ENCODE measurements at regions not wholly inside any gene's neighbourhood (a gene's known extent, or its start where the extent isn't known, plus 50 kb on each side); places are given as distances from the start of the nearest gene placed in this dataset.
"Not testable (repeated sequence)": the region's sequence is repeated elsewhere in the genome, so short reads cannot be mapped to it uniquely, and the experiment has no call there.

GRCh38 chr4:38333219-38333618 lies 330.8 kb upstream of the KLF3 start:
- Histone ChIP-seq H3K36me3 (no peaks in the 10 kb centered on the region), H3K27ac (no peak overlapping the region), H3K27me3 (no peaks in the 10 kb centered on the region), H3K4me1 (peaks cover 0 to 6% (median 0%) of the 10 kb centered on the region in 3 donors), H3K9me3 (peaks cover 0 to 7% (median 0%) of the 10 kb centered on the region in 3 donors), H3K4me3 (no peak overlapping the region)
- ATAC-seq, result no peak
- TF ChIP-seq EP300 (IDR thresholded peaks at IDR 0.05), result no peak
- no peak for TF ChIP-seq CTCF (IDR thresholded peaks at IDR 0.05)
- TF ChIP-seq POLR2AphosphoS5 (IDR thresholded peaks at IDR 0.05), result no peak
- 69 to 70% methylated on average over 2 of the region's 2 CpGs for WGBS, 2 donors (ENCODE audit: low coverage in 1 of 2)

GRCh38 chr4:38334791-38335190 lies 329.2 kb upstream of the KLF3 start:
- H3K4me3 ChIP-seq, result no peak overlapping the region
- TF ChIP-seq EP300 (IDR thresholded peaks at IDR 0.05) (no peak), POLR2A (IDR thresholded peaks at IDR 0.05) (no peak), POLR2AphosphoS5 (IDR thresholded peaks at IDR 0.05) (no peak), CTCF (IDR thresholded peaks at IDR 0.05) (no peak)
- no peaks in the 10 kb centered on the region for H3K27me3 ChIP-seq
- H3K9me3 ChIP-seq, result peaks cover 0 to 18% (median 0%) of the 10 kb centered on the region in 3 donors
- H3K36me3 ChIP-seq, result no peaks in the 10 kb centered on the region
- WGBS, 2 donors (ENCODE audit: low coverage in 1 of 2), result 71 to 79% methylated on average over 1 of the region's 1 CpG
- H3K4me1 ChIP-seq, result no peaks in the 10 kb centered on the region
- no peak for ATAC-seq
- H3K27ac ChIP-seq, result no peak overlapping the region

DNA sequence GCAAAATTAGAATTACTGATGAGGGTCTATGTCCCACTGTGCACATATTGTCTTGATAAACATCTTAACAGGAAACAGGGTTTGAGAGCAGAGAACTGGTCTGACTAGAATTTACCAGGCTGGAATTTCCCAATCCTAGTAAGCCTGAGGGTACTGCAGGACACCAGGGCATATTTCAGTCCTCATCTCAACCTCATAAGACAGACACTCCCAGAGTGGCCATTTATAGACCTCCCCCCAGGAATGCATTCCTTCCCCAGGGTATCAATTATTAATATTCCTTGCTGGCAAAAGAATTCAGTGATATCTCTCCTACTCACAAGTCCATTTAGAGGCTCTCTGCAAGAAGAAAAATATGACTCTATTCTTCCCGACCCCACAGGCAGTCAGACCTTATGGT lies 325.1 kb upstream of the KLF3 start:
- H3K36me3 ChIP-seq, H3K4me3 ChIP-seq, H3K4me1 ChIP-seq, H3K27ac ChIP-seq, ATAC-seq, H3K27me3 ChIP-seq: not testable (repeated sequence)
- 63 to 100% methylated on average over 1 of the region's 1 CpG for WGBS, 2 donors (ENCODE audit: low coverage in 1 of 2)
- peaks cover 0 to 18% (median 0%) of the 10 kb centered on the region in 3 donors for H3K9me3 ChIP-seq

DNA sequence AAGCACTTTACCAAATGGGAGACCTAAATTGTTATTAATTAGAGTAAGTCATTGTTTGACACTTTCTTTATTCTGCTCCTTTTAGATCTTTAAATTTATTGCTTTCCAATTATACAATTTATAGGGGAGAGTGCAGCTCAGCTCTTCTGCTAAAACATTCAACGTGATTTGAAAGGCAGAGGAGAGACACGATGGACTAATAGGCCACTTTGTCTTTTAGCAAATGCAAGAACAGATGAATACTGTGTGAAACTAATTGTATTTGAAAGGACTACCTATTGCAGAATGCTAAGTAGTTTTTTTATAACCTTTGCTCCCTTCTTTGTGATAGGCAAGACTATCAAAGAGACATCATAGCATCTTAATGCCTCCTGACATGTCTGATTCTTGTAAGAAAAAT lies 320.4 kb upstream of the KLF3 start:
- ATAC-seq, result no peak
- TF ChIP-seq POLR2A (IDR thresholded peaks at IDR 0.05) (no peak), CTCF (IDR thresholded peaks at IDR 0.05) (no peak), POLR2AphosphoS5 (IDR thresholded peaks at IDR 0.05) (no peak), EP300 (IDR thresholded peaks at IDR 0.05) (no peak)
- Histone ChIP-seq H3K27ac (no peak overlapping the region), H3K4me1 (no peaks in the 10 kb centered on the region), H3K27me3 (no peaks in the 10 kb centered on the region), H3K36me3 (no peaks in the 10 kb centered on the region), H3K4me3 (no peak overlapping the region), H3K9me3 (peaks cover 0 to 18% (median 0%) of the 10 kb centered on the region in 3 donors)
- WGBS, 2 donors (ENCODE audit: low coverage in 1 of 2), result 66 to 83% methylated on average over 2 of the region's 2 CpGs

DNA sequence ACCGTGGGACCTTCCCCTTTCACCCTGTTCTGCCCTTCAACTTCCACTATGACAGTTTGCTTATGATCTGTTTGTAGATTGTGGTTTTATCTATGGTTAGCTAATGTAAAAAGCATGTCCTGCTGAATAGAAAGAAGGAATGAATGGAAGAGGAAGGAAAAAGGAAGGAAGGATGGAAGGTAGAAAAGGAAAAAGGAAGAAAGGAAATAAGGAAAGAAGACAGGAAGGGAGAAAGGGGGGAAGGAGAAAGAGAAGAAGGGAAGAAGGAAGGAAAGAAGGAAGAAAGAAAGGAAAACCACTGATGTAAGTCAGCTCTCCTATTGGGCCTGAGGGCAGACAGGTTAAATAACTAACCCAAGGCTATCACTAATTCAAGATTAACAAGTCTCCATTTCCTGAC lies 319.1 kb upstream of the KLF3 start:
- Histone ChIP-seq H3K4me1 (no peaks in the 10 kb centered on the region), H3K27ac (no peak overlapping the region), H3K27me3 (no peaks in the 10 kb centered on the region), H3K4me3 (no peak overlapping the region), H3K36me3 (no peaks in the 10 kb centered on the region), H3K9me3 (peaks cover 0 to 11% (median 0%) of the 10 kb centered on the region in 3 donors)
- TF ChIP-seq POLR2AphosphoS5 (IDR thresholded peaks at IDR 0.05), result no peak
- 50 to 86% methylated on average over 1 of the region's 1 CpG for WGBS, 2 donors (ENCODE audit: low coverage in 1 of 2)
- no peak for ATAC-seq

GRCh38 chr4:38347251-38347650 lies 316.7 kb upstream of the KLF3 start:
- Histone ChIP-seq H3K27ac (no peak overlapping the region), H3K9me3 (peaks cover 0 to 16% (median 0%) of the 10 kb centered on the region in 3 donors), H3K4me1 (no peaks in the 10 kb centered on the region), H3K27me3 (no peaks in the 10 kb centered on the region), H3K4me3 (no peak overlapping the region), H3K36me3 (no peaks in the 10 kb centered on the region)
- 83 to 93% methylated on average over 3 of the region's 3 CpGs for WGBS, 2 donors (ENCODE audit: low coverage in 1 of 2)
- TF ChIP-seq POLR2AphosphoS5 (IDR thresholded peaks at IDR 0.05), result no peak
- no peak for TF ChIP-seq POLR2A (IDR thresholded peaks at IDR 0.05)
- ATAC-seq, result no peak

Measured in gastroesophageal sphincter (tissue), 4 donors.